ENCODE measurements at regions not wholly inside any gene's neighbourhood (a gene's known extent, or its start where the extent isn't known, plus 50 kb on each side); places are given as distances from the start of the nearest gene placed in this dataset.

GRCh38 chr13:80721689-80722088 is 380.8 kb upstream of the SPRY2 start:
- no peak for TF ChIP-seq CTCF (conservative IDR thresholded peaks at IDR 0.05; ENCODE audit: low read depth, low read length)
- no peak for TF ChIP-seq EZH2 (IDR thresholded peaks at IDR 0.05; ENCODE audit: low read length, unreplicated experiment)
